ENCODE measurements at regions not wholly inside any gene's neighbourhood (a gene's known extent, or its start where the extent isn't known, plus 50 kb on each side); places are given as distances from the start of the nearest gene placed in this dataset.
"Not testable (repeated sequence)": the region's sequence is repeated elsewhere in the genome, so short reads cannot be mapped to it uniquely, and the experiment has no call there.

DNA sequence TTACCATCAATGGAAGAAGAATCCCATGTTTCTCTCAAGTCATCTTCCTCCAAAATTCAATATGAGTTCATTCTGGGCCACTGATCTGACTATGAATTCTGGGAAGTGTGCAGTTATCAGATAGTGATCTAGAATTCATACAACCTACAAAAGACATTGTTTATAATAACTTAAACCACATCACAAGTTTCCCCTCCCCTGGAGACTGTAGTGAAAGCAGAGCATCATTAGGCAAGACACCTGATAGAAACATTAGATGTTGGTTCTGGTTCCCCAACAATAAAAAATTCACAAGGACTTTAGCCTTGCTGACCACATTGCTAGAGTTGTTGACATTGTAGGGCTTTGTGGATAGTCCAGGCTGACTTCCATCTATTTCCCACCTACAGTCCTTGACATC, 506.4 kb upstream of the JAG1 start:
- Mint-ChIP-seq H3K4me3 (ENCODE audit: unreplicated experiment) (no peak overlapping the region), H3K4me1 (ENCODE audit: low read depth, unreplicated experiment) (peaks cover 13% of the 10 kb centered on the region), H3K27ac (ENCODE audit: unreplicated experiment) (no peak overlapping the region), H3K36me3 (ENCODE audit: low read depth, unreplicated experiment) (no peaks in the 10 kb centered on the region), H3K27me3 (ENCODE audit: low read depth, unreplicated experiment) (no peaks in the 10 kb centered on the region), H3K9me3 (ENCODE audit: unreplicated experiment) (peaks cover 7% of the 10 kb centered on the region)
- FAIRE-seq (peak; percentile 54), DNase-seq (ENCODE audit: low read depth) (no peak)
- H3K4me3 ChIP-seq (ENCODE audit: insufficient read depth, low read depth, low read length), result no peak overlapping the region
- H3K9me3 ChIP-seq (ENCODE audit: insufficient read depth, low read depth, low read length), result peaks cover under 1% of the 10 kb centered on the region
- H3K4me2 ChIP-seq (ENCODE audit: low read length), result no peak overlapping the region
- H3K4me1 ChIP-seq (ENCODE audit: insufficient read depth, low read length), result peaks cover 4% of the 10 kb centered on the region
- no peaks in the 10 kb centered on the region for H3K36me3 ChIP-seq (ENCODE audit: insufficient read depth, low read length)
- no peak overlapping the region for H3K9ac ChIP-seq (ENCODE audit: low read length)
- no peaks in the 10 kb centered on the region for H3K79me2 ChIP-seq (ENCODE audit: insufficient read depth, low read length)
- H3K27ac ChIP-seq (ENCODE audit: low read depth, low read length), result no peak overlapping the region
- TF ChIP-seq EZH2 (IDR thresholded peaks at IDR 0.05; ENCODE audit: insufficient read depth, low read length), result no peak
- TF ChIP-seq, protein P1, sequence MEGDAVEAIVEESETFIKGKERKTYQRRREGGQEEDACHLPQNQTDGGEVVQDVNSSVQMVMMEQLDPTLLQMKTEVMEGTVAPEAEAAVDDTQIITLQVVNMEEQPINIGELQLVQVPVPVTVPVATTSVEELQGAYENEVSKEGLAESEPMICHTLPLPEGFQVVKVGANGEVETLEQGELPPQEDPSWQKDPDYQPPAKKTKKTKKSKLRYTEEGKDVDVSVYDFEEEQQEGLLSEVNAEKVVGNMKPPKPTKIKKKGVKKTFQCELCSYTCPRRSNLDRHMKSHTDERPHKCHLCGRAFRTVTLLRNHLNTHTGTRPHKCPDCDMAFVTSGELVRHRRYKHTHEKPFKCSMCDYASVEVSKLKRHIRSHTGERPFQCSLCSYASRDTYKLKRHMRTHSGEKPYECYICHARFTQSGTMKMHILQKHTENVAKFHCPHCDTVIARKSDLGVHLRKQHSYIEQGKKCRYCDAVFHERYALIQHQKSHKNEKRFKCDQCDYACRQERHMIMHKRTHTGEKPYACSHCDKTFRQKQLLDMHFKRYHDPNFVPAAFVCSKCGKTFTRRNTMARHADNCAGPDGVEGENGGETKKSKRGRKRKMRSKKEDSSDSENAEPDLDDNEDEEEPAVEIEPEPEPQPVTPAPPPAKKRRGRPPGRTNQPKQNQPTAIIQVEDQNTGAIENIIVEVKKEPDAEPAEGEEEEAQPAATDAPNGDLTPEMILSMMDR (IDR thresholded peaks at IDR 0.05; ENCODE audit: insufficient read depth, low read depth, low read length), result no peak
- H4K20me1 ChIP-seq (ENCODE audit: insufficient read depth, low read length), result no peaks in the 10 kb centered on the region
- no peak overlapping the region for H2AFZ ChIP-seq (ENCODE audit: low read depth, low read length)
- no peaks in the 10 kb centered on the region for H3K27me3 ChIP-seq (ENCODE audit: insufficient read depth, low read length)

DNA sequence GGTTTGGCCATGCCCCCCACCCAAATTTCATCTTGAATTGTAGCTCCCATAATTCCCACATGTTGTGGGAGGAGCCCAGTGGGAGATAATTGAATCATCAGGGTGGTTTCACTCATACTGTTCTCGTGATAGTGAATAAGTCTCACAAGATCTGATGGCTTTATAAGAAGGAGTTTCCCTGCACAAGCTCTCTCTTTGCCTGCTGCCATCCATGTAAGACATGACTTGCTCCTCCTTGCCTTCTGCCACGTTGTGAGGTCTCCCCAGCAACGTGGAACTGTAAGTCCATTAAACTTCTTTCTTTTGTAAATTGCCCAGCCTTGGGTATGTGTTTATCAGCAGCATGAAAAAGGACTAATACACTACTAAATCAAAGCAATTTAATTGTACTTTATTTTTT, 507.3 kb upstream of the JAG1 start:
- not testable (repeated sequence) for FAIRE-seq

DNA sequence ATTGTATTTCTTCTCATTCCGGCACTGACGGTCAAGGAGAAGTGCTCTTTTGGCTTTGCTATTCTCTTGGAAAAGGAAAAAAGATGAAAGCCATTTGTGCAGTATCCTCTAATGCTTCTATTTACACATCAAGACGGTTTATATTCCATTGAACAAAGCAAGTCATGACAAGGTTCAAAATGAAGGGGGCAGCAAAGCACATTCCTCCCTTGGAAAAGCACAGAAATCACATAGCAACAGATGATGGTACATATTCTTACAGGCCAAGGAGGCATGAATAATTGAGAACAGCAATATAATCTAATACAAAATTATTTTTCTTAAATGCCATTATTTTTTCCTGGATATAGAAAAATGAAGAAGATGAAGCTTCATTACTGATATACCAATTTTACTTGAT, 508.2 kb upstream of the JAG1 start:
- peaks cover 3% of the 10 kb centered on the region for H3K9me3 ChIP-seq (ENCODE audit: insufficient read depth, low read depth, low read length)
- H3K79me2 ChIP-seq (ENCODE audit: insufficient read depth, low read length), result no peaks in the 10 kb centered on the region
- TF ChIP-seq, protein P1 (IDR thresholded peaks at IDR 0.05; ENCODE audit: insufficient read depth, low read depth, low read length), result no peak
- TF ChIP-seq EZH2 (IDR thresholded peaks at IDR 0.05; ENCODE audit: insufficient read depth, low read length), result no peak
- no peak overlapping the region for H3K4me3 Mint-ChIP-seq (ENCODE audit: unreplicated experiment)
- no peak overlapping the region for H3K4me3 ChIP-seq (ENCODE audit: insufficient read depth, low read depth, low read length)
- H3K27me3 Mint-ChIP-seq (ENCODE audit: low read depth, unreplicated experiment), result no peaks in the 10 kb centered on the region
- DNase-seq (ENCODE audit: low read depth) (no peak), FAIRE-seq (no peak)
- H3K4me1 ChIP-seq (ENCODE audit: insufficient read depth, low read length), result peaks cover 4% of the 10 kb centered on the region
- H3K27me3 ChIP-seq (ENCODE audit: insufficient read depth, low read length), result no peaks in the 10 kb centered on the region
- H3K36me3 ChIP-seq (ENCODE audit: insufficient read depth, low read length), result no peaks in the 10 kb centered on the region
- no peak overlapping the region for H3K27ac ChIP-seq (ENCODE audit: low read depth, low read length)
- H3K4me2 ChIP-seq (ENCODE audit: low read length), result no peak overlapping the region
- peaks cover 5% of the 10 kb centered on the region for H3K9me3 Mint-ChIP-seq (ENCODE audit: unreplicated experiment)
- H3K9ac ChIP-seq (ENCODE audit: low read length), result no peak overlapping the region
- H4K20me1 ChIP-seq (ENCODE audit: insufficient read depth, low read length), result no peaks in the 10 kb centered on the region
- no peak overlapping the region for H2AFZ ChIP-seq (ENCODE audit: low read depth, low read length)
- H3K36me3 Mint-ChIP-seq (ENCODE audit: low read depth, unreplicated experiment), result no peaks in the 10 kb centered on the region
- H3K27ac Mint-ChIP-seq (ENCODE audit: unreplicated experiment), result no peak overlapping the region
- peaks cover 12% of the 10 kb centered on the region for H3K4me1 Mint-ChIP-seq (ENCODE audit: low read depth, unreplicated experiment)

More for the DNA sequence above, 507.3 kb upstream of the JAG1 start:
- not testable (repeated sequence) for H3K27ac Mint-ChIP-seq (ENCODE audit: unreplicated experiment); H3K27me3 Mint-ChIP-seq (ENCODE audit: low read depth, unreplicated experiment); H4K20me1 ChIP-seq (ENCODE audit: insufficient read depth, low read length); H3K36me3 Mint-ChIP-seq (ENCODE audit: low read depth, unreplicated experiment); H3K4me1 ChIP-seq (ENCODE audit: insufficient read depth, low read length); H3K27ac ChIP-seq (ENCODE audit: low read depth, low read length); H3K4me2 ChIP-seq (ENCODE audit: low read length); H3K9me3 ChIP-seq (ENCODE audit: insufficient read depth, low read depth, low read length); H3K27me3 ChIP-seq (ENCODE audit: insufficient read depth, low read length); H3K9me3 Mint-ChIP-seq (ENCODE audit: unreplicated experiment); H3K4me3 Mint-ChIP-seq (ENCODE audit: unreplicated experiment); DNase-seq (ENCODE audit: low read depth); H3K4me3 ChIP-seq (ENCODE audit: insufficient read depth, low read depth, low read length); H3K9ac ChIP-seq (ENCODE audit: low read length); H3K79me2 ChIP-seq (ENCODE audit: insufficient read depth, low read length); H2AFZ ChIP-seq (ENCODE audit: low read depth, low read length); H3K36me3 ChIP-seq (ENCODE audit: insufficient read depth, low read length)
- H3K4me1 Mint-ChIP-seq (ENCODE audit: low read depth, unreplicated experiment), result peaks cover 12% of the 10 kb centered on the region
